Progenitor cell of endocrine pancreas (in vitro differentiated cells): ENCODE measurements at regions not wholly inside any gene's neighbourhood (a gene's known extent, or its start where the extent isn't known, plus 50 kb on each side); places are given as distances from the start of the nearest gene placed in this dataset.

Experiments
- DNase-seq: peaks from one replicate; pipeline ENCODE4 v3.0.0; 2021; ENCODE audit warnings: low spot score; ENCODE audit not compliant: unreplicated experiment
- H3K27ac Mint-ChIP-seq: 2 replicates; pipeline ENCODE4 v1.8.0; 2021; ENCODE audit warnings: mild to moderate bottlenecking, moderate library complexity, mixed read lengths
- H3K27me3 Mint-ChIP-seq: 2 replicates; pipeline ENCODE4 v1.8.0; 2021; ENCODE audit warnings: mixed read lengths
- H3K36me3 Mint-ChIP-seq: 2 replicates; pipeline ENCODE4 v1.8.0; 2022; ENCODE audit warnings: mixed read lengths; ENCODE audit not compliant: insufficient read depth
- H3K4me1 Mint-ChIP-seq: 2 replicates; pipeline ENCODE4 v1.8.0; 2021; ENCODE audit warnings: low read depth, mixed read lengths
- H3K4me3 Mint-ChIP-seq: 2 replicates; pipeline ENCODE4 v1.8.0; 2021; ENCODE audit warnings: low read depth, mild to moderate bottlenecking, moderate library complexity, mixed read lengths
- H3K9me3 Mint-ChIP-seq: 2 replicates; pipeline ENCODE4 v1.8.0; 2021; ENCODE audit warnings: low read depth, mixed read lengths
- TF ChIP-seq, protein P1 (sequence below): fragments of 200-600 bp; sonication (generic); IDR thresholded peaks from one replicate; pipeline ENCODE4 v1.5.0; 2021; ENCODE audit warnings: antibody characterized with exemption, mild to moderate bottlenecking; ENCODE audit not compliant: unreplicated experiment

GRCh38 chr13:72397265-72397664 is 330.2 kb downstream of the MZT1 start:
- H3K4me1 Mint-ChIP-seq, result peaks cover 1% of the 10 kb centered on the region
- TF ChIP-seq, protein P1, sequence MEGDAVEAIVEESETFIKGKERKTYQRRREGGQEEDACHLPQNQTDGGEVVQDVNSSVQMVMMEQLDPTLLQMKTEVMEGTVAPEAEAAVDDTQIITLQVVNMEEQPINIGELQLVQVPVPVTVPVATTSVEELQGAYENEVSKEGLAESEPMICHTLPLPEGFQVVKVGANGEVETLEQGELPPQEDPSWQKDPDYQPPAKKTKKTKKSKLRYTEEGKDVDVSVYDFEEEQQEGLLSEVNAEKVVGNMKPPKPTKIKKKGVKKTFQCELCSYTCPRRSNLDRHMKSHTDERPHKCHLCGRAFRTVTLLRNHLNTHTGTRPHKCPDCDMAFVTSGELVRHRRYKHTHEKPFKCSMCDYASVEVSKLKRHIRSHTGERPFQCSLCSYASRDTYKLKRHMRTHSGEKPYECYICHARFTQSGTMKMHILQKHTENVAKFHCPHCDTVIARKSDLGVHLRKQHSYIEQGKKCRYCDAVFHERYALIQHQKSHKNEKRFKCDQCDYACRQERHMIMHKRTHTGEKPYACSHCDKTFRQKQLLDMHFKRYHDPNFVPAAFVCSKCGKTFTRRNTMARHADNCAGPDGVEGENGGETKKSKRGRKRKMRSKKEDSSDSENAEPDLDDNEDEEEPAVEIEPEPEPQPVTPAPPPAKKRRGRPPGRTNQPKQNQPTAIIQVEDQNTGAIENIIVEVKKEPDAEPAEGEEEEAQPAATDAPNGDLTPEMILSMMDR, result no peak
- H3K27me3 Mint-ChIP-seq, result no peaks in the 10 kb centered on the region
- no peaks in the 10 kb centered on the region for H3K9me3 Mint-ChIP-seq
- no peaks in the 10 kb centered on the region for H3K36me3 Mint-ChIP-seq
- H3K27ac Mint-ChIP-seq, result no peak overlapping the region
- no peak for DNase-seq
- H3K4me3 Mint-ChIP-seq, result no peak overlapping the region

DNA sequence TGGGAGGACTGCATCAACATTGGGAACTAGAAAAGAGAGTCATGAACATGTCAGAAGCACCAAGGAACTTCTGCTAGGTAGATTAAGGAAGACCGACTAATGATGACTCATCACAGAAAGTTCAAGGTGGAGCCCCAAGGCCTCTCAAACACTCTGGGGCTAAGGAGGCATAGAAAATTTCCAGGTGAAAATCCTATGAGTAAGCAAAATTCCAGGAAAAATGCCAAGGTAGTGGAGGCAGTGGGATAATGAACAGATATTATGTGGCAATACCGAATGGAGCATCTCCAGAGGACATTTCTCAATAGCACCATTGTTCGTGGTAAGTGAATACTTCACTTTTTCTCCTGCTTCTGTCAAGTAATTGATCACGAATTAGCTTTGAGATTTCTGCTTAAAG is 336.5 kb downstream of the MZT1 start:
- H3K9me3 Mint-ChIP-seq, result no peaks in the 10 kb centered on the region
- no peak overlapping the region for H3K4me3 Mint-ChIP-seq
- no peak for DNase-seq
- H3K27ac Mint-ChIP-seq, result no peak overlapping the region
- H3K36me3 Mint-ChIP-seq, result no peaks in the 10 kb centered on the region
- H3K4me1 Mint-ChIP-seq, result no peaks in the 10 kb centered on the region
- no peaks in the 10 kb centered on the region for H3K27me3 Mint-ChIP-seq
- TF ChIP-seq, protein P1, result no peak

GRCh38 chr13:72386138-72386684 is 341.2 kb downstream of the MZT1 start:
- TF ChIP-seq, protein P1, result no peak
- Mint-ChIP-seq H3K27ac (no peak overlapping the region), H3K4me1 (peaks cover 4% of the 10 kb centered on the region), H3K27me3 (no peaks in the 10 kb centered on the region), H3K36me3 (no peaks in the 10 kb centered on the region), H3K9me3 (no peaks in the 10 kb centered on the region), H3K4me3 (no peak overlapping the region)
- no peak for DNase-seq

DNA sequence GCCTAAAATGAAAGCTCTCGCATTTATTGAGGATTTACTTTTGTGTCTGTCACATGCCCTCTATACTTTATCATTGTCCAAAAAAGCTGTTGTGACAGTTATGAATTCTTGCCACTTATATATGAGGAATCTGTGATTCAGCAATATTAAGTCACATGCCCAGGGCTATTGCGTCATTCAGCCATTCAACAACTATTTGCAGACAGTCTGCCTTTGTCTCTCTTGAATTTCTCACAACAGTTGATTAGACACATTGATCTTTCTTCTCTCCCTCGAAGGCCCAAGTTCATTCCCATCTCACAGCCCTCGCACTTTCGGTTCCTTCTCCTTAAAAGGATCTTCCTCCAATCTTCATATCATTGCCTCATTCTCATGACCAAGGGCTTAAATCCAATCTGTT is 342.6 kb downstream of the MZT1 start:
- no peaks in the 10 kb centered on the region for H3K9me3 Mint-ChIP-seq

GRCh38 chr13:72384186-72384823 is 343.1 kb downstream of the MZT1 start:
- no peak overlapping the region for H3K4me3 Mint-ChIP-seq
- DNase-seq, result no peak
- no peaks in the 10 kb centered on the region for H3K9me3 Mint-ChIP-seq
- peaks cover 4% of the 10 kb centered on the region for H3K4me1 Mint-ChIP-seq
- H3K27me3 Mint-ChIP-seq, result no peaks in the 10 kb centered on the region
- no peak overlapping the region for H3K27ac Mint-ChIP-seq
- no peaks in the 10 kb centered on the region for H3K36me3 Mint-ChIP-seq
- TF ChIP-seq, protein P1, result no peak

More for the DNA sequence above, 342.6 kb downstream of the MZT1 start:
- Mint-ChIP-seq H3K4me3 (no peak overlapping the region), H3K27ac (no peak overlapping the region), H3K27me3 (no peaks in the 10 kb centered on the region), H3K36me3 (no peaks in the 10 kb centered on the region), H3K4me1 (peaks cover 4% of the 10 kb centered on the region)
- TF ChIP-seq, protein P1, result no peak
- no peak for DNase-seq
